ENCODE measurements at regions not wholly inside any gene's neighbourhood (a gene's known extent, or its start where the extent isn't known, plus 50 kb on each side); places are given as distances from the start of the nearest gene placed in this dataset.

DNA sequence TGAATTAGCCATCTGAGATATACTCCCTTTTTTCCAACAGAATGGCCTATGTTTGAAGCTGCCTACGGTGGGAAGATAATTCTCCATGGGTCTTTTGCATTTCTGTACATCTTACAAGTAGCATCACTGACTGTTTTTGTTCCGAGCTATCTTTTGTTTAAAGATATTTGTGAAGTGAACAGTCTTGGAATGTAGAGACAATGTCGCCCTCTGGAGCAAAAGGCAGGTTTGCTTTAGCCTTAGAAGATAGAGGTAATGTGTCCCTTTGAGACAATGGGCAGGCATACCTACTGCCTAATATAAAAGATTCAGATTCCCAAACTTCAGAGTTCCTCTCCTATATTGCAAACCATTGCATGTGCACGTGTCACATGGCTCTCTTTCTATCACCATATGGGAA, 347.8 kb upstream of the CNR1 start:
- TF ChIP-seq, protein P1, sequence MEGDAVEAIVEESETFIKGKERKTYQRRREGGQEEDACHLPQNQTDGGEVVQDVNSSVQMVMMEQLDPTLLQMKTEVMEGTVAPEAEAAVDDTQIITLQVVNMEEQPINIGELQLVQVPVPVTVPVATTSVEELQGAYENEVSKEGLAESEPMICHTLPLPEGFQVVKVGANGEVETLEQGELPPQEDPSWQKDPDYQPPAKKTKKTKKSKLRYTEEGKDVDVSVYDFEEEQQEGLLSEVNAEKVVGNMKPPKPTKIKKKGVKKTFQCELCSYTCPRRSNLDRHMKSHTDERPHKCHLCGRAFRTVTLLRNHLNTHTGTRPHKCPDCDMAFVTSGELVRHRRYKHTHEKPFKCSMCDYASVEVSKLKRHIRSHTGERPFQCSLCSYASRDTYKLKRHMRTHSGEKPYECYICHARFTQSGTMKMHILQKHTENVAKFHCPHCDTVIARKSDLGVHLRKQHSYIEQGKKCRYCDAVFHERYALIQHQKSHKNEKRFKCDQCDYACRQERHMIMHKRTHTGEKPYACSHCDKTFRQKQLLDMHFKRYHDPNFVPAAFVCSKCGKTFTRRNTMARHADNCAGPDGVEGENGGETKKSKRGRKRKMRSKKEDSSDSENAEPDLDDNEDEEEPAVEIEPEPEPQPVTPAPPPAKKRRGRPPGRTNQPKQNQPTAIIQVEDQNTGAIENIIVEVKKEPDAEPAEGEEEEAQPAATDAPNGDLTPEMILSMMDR (IDR thresholded peaks at IDR 0.05; ENCODE audit: insufficient read depth, low read length), result no peak
- TF ChIP-seq, protein P2, sequence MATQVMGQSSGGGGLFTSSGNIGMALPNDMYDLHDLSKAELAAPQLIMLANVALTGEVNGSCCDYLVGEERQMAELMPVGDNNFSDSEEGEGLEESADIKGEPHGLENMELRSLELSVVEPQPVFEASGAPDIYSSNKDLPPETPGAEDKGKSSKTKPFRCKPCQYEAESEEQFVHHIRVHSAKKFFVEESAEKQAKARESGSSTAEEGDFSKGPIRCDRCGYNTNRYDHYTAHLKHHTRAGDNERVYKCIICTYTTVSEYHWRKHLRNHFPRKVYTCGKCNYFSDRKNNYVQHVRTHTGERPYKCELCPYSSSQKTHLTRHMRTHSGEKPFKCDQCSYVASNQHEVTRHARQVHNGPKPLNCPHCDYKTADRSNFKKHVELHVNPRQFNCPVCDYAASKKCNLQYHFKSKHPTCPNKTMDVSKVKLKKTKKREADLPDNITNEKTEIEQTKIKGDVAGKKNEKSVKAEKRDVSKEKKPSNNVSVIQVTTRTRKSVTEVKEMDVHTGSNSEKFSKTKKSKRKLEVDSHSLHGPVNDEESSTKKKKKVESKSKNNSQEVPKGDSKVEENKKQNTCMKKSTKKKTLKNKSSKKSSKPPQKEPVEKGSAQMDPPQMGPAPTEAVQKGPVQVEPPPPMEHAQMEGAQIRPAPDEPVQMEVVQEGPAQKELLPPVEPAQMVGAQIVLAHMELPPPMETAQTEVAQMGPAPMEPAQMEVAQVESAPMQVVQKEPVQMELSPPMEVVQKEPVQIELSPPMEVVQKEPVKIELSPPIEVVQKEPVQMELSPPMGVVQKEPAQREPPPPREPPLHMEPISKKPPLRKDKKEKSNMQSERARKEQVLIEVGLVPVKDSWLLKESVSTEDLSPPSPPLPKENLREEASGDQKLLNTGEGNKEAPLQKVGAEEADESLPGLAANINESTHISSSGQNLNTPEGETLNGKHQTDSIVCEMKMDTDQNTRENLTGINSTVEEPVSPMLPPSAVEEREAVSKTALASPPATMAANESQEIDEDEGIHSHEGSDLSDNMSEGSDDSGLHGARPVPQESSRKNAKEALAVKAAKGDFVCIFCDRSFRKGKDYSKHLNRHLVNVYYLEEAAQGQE (IDR thresholded peaks at IDR 0.05; ENCODE audit: insufficient replicate concordance, low read depth), result no peak
- no peak for TF ChIP-seq GABPA (IDR thresholded peaks at IDR 0.05; ENCODE audit: low read depth)
- TF ChIP-seq POLR2AphosphoS5 (IDR thresholded peaks at IDR 0.05; ENCODE audit: low read depth), result no peak
- TF ChIP-seq SPI1 (IDR thresholded peaks at IDR 0.05; ENCODE audit: borderline replicate concordance, low read depth), result no peak
- no peak for DNase-seq (ENCODE audit: low read depth in 1 of 2, low spot score in 1 of 2)
- Histone ChIP-seq H3K4me3 (replicated peaks; ENCODE audit: insufficient read depth, low read length) (no peak overlapping the region), H3K27me3 (ENCODE audit: insufficient read depth, poor library complexity, severe bottlenecking) (no peaks in the 10 kb centered on the region), H3K27ac (replicated peaks) (no peak overlapping the region)

DNA sequence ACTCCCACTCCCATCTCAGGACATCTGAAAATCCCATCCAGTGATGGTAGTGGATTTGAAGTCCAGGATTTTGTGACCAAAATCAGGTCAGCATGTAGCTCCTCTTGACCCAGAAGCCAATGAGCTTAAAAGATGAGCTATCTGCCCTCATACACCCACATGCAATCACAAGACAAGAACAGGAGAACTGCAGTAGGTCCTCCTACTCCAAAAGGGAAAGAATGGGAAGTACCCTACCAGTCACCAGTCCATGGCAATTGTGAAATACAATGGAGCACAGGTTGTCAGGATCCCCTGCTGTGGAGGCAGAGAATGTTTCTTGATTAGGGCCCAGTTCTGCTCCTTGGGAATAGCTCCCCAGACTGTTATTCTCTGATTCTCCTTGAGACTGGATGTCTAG, 347.3 kb upstream of the CNR1 start:
- TF ChIP-seq POLR2AphosphoS5 (IDR thresholded peaks at IDR 0.05; ENCODE audit: low read depth) (no peak), SPI1 (IDR thresholded peaks at IDR 0.05; ENCODE audit: borderline replicate concordance, low read depth) (no peak), GABPA (IDR thresholded peaks at IDR 0.05; ENCODE audit: low read depth) (no peak)
- TF ChIP-seq, protein P2 (IDR thresholded peaks at IDR 0.05; ENCODE audit: insufficient replicate concordance, low read depth), result no peak
- TF ChIP-seq, protein P1 (IDR thresholded peaks at IDR 0.05; ENCODE audit: insufficient read depth, low read length), result no peak
- no peak for DNase-seq (ENCODE audit: low read depth in 1 of 2, low spot score in 1 of 2)
- Histone ChIP-seq H3K27me3 (ENCODE audit: insufficient read depth, poor library complexity, severe bottlenecking) (no peaks in the 10 kb centered on the region), H3K4me3 (replicated peaks; ENCODE audit: insufficient read depth, low read length) (no peak overlapping the region), H3K27ac (replicated peaks) (no peak overlapping the region)

DNA sequence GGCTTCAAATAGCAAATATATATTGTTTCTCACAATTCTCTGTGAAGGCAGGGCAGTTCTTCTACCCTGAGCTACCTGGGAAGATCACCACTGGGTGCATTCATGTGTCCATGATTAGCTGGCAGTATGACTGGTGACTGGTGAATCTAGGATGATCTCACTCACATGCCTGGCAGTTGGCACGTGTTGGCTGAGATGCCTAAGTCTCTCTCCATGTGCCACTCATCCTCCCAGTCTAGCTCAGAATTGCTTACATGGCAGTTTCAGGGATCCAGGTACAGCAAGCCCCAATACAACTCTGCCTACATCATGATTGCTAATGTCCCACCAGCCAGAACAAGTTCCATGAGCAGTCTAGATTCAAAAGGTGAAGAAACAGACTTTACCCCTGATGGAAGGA, 346.8 kb upstream of the CNR1 start:
- no peak overlapping the region for H3K27ac ChIP-seq (replicated peaks)

More for the DNA sequence above, 346.8 kb upstream of the CNR1 start:
- TF ChIP-seq, protein P2 (IDR thresholded peaks at IDR 0.05; ENCODE audit: insufficient replicate concordance, low read depth), result no peak
- no peak for TF ChIP-seq GABPA (IDR thresholded peaks at IDR 0.05; ENCODE audit: low read depth)
- H3K4me3 ChIP-seq (replicated peaks; ENCODE audit: insufficient read depth, low read length), result no peak overlapping the region
- H3K27me3 ChIP-seq (ENCODE audit: insufficient read depth, poor library complexity, severe bottlenecking), result no peaks in the 10 kb centered on the region
- DNase-seq (ENCODE audit: low read depth in 1 of 2, low spot score in 1 of 2), result no peak
